OCI-LY3 (cell line): ENCODE measurements at regions not wholly inside any gene's neighbourhood (a gene's known extent, or its start where the extent isn't known, plus 50 kb on each side); places are given as distances from the start of the nearest gene placed in this dataset.

ENCODE experiments used
- H2AFZ ChIP-seq: fragments of 200-600, 300-600 bp; shearing (Covaris generic); 2 replicates; pipeline ENCODE4 v1.6.0; 2014; ENCODE audit warnings: antibody characterized with exemption, low read depth, low read length
- H3K27ac ChIP-seq: fragments of 200-600, 300-600 bp; sonication (generic); 2 replicates; pipeline ENCODE4 v1.5.1; 2014; ENCODE audit warnings: mild to moderate bottlenecking, low read length, moderate library complexity, mixed read lengths
- H3K27me3 ChIP-seq: fragments of 200-600, 300-600 bp; sonication (generic); 2 replicates; pipeline ENCODE4 v1.6.1; 2014; ENCODE audit warnings: low read depth, low read length, mixed read lengths
- H3K36me3 ChIP-seq: fragments of 200-600, 300-600 bp; sonication (generic); replicated peaks from 2 replicates; pipeline ENCODE3; 2014; ENCODE audit warnings: low read depth, low read length, mixed read lengths
- H3K4me1 ChIP-seq: fragments of 300-600, 200-600 bp; sonication (generic); 2 replicates; pipeline ENCODE4 v1.6.1; 2014; ENCODE audit warnings: low read length, mixed read lengths
- H3K4me2 ChIP-seq: fragments of 200-600, 300-600 bp; sonication (generic); 2 replicates; pipeline ENCODE4 v1.6.1; 2014; ENCODE audit warnings: low read length, mixed read lengths
- H3K4me3 ChIP-seq: fragments of 300-600, 200-600 bp; sonication (generic); 2 replicates; pipeline ENCODE4 v1.5.1; 2014; ENCODE audit warnings: antibody characterized with exemption, mild to moderate bottlenecking, low read length, moderate library complexity
- H3K79me2 ChIP-seq: fragments of 300-600, 200-600 bp; shearing (Covaris generic); 2 replicates; pipeline ENCODE4 v1.6.1; 2014; ENCODE audit warnings: mild to moderate bottlenecking, low read length, mixed read lengths
- H3K9ac ChIP-seq: fragments of 300-600, 200-600 bp; shearing (Covaris generic); 2 replicates; pipeline ENCODE4 v1.6.0; 2014; ENCODE audit warnings: mild to moderate bottlenecking, low read length, moderate library complexity
- H3K9me3 ChIP-seq: fragments of 200-600, 300-600 bp; shearing (Covaris generic); 2 replicates; pipeline ENCODE4 v1.6.1; 2014; ENCODE audit warnings: low read length, mixed read lengths; ENCODE audit not compliant: insufficient read depth
- H4K20me1 ChIP-seq: fragments of 200-600, 300-600 bp; sonication (generic); 2 replicates; pipeline ENCODE4 v1.6.1; 2016; ENCODE audit warnings: low read length, mixed read lengths; ENCODE audit not compliant: insufficient read depth
- EZH2phosphoT487 ChIP-seq: fragments of 200-600 bp; shearing (Covaris generic); IDR thresholded peaks from 2 replicates; pipeline ENCODE4 v1.6.1; 2018; ENCODE audit warnings: antibody characterized with exemption, mixed run types, low read depth
- TF ChIP-seq, protein P1 (sequence below): fragments of 200-600, 300-600 bp; sonication (generic); IDR thresholded peaks from 2 replicates; pipeline ENCODE4 v1.5.1; 2014; ENCODE audit warnings: antibody characterized with exemption, low read length, low read depth

GRCh38 chr14:71499018-71499417 is 433.2 kb upstream of the RGS6 start:
- Histone ChIP-seq H4K20me1 (no peaks in the 10 kb centered on the region), H3K36me3 (peaks cover 4% of the 10 kb centered on the region), H3K9ac (peak overlapping the region; percentile 74), H3K4me1 (peaks cover 41% of the 10 kb centered on the region), H2AFZ (no peak overlapping the region), H3K27ac (peak overlapping the region; percentile 97), H3K79me2 (peaks cover 26% of the 10 kb centered on the region; the same call in 1 of the 2 replicates), H3K27me3 (no peaks in the 10 kb centered on the region), H3K9me3 (no peaks in the 10 kb centered on the region), H3K4me2 (peak overlapping the region; percentile 84), H3K4me3 (peak overlapping the region; percentile 58)
- TF ChIP-seq EZH2phosphoT487 = no peak
- TF ChIP-seq, protein P1, sequence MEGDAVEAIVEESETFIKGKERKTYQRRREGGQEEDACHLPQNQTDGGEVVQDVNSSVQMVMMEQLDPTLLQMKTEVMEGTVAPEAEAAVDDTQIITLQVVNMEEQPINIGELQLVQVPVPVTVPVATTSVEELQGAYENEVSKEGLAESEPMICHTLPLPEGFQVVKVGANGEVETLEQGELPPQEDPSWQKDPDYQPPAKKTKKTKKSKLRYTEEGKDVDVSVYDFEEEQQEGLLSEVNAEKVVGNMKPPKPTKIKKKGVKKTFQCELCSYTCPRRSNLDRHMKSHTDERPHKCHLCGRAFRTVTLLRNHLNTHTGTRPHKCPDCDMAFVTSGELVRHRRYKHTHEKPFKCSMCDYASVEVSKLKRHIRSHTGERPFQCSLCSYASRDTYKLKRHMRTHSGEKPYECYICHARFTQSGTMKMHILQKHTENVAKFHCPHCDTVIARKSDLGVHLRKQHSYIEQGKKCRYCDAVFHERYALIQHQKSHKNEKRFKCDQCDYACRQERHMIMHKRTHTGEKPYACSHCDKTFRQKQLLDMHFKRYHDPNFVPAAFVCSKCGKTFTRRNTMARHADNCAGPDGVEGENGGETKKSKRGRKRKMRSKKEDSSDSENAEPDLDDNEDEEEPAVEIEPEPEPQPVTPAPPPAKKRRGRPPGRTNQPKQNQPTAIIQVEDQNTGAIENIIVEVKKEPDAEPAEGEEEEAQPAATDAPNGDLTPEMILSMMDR = no peak

GRCh38 chr14:71507681-71508080 is 424.5 kb upstream of the RGS6 start:
- no peak overlapping the region for H3K4me3 ChIP-seq
- H3K4me2 ChIP-seq = no peak overlapping the region
- no peaks in the 10 kb centered on the region for H3K27me3 ChIP-seq
- no peak overlapping the region for H3K9ac ChIP-seq
- H3K36me3 ChIP-seq = no peaks in the 10 kb centered on the region
- H2AFZ ChIP-seq = no peak overlapping the region
- TF ChIP-seq, protein P1 = no peak
- no peak for TF ChIP-seq EZH2phosphoT487
- H3K79me2 ChIP-seq = no peaks in the 10 kb centered on the region
- H3K9me3 ChIP-seq = no peaks in the 10 kb centered on the region
- H3K4me1 ChIP-seq = peaks cover 4% of the 10 kb centered on the region; the same call in 1 of the 2 replicates
- H3K27ac ChIP-seq = no peak overlapping the region
- H4K20me1 ChIP-seq = no peaks in the 10 kb centered on the region

DNA sequence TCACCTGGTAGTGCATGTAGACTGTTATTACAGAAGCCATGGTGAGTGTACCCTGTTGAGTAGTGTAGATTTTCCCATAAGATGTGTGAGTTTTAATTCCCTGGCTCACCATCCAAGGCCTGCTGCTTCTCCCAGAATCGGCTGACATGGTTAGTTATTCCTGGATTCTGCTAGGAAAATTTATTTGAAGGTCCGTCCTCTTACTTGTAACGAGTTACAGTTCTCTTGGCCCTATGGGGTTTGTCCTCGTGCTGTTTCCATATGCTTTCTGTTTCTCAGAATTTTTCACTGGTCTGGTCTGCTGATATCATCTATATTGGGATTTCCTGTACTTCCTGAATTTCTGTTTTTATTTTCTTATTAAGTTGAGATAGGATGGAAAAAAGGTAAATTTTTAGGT is 423.3 kb upstream of the RGS6 start:
- TF ChIP-seq EZH2phosphoT487 = no peak
- TF ChIP-seq, protein P1 = no peak
- no peaks in the 10 kb centered on the region for H3K9me3 ChIP-seq
- no peak overlapping the region for H3K4me2 ChIP-seq
- no peaks in the 10 kb centered on the region for H4K20me1 ChIP-seq
- H3K27ac ChIP-seq = no peak overlapping the region
- H3K4me3 ChIP-seq = no peak overlapping the region
- H3K36me3 ChIP-seq = peaks cover 4% of the 10 kb centered on the region
- no peak overlapping the region for H2AFZ ChIP-seq
- no peaks in the 10 kb centered on the region for H3K79me2 ChIP-seq
- H3K27me3 ChIP-seq = no peaks in the 10 kb centered on the region
- H3K4me1 ChIP-seq = peaks cover 4% of the 10 kb centered on the region; the same call in 1 of the 2 replicates
- H3K9ac ChIP-seq = no peak overlapping the region

DNA sequence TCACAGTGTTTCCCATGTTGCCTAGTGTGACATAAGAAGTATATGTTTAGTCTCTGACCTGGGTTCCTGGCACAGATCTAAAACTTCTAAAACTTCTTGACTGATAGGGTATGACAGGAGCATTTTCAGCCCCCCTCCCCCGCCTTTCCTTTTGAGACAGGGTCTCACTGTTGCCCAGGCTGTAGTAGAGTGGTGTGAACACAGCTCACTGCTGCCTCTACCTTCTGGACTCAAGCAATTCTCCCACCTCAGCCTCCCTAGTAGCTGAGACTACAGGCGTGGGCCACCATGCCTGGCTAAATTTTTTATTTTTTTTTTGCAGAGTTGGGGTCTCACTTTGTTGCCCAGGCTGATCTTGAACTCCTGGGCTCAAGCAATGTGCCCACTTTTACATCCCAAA is 421.1 kb upstream of the RGS6 start:
- Histone ChIP-seq H3K79me2 (no peaks in the 10 kb centered on the region), H3K27ac (no peak overlapping the region), H2AFZ (no peak overlapping the region), H3K9ac (no peak overlapping the region), H3K36me3 (peaks cover 4% of the 10 kb centered on the region), H3K4me2 (no peak overlapping the region), H3K4me1 (peaks cover 4% of the 10 kb centered on the region; the same call in 1 of the 2 replicates), H3K4me3 (no peak overlapping the region), H4K20me1 (no peaks in the 10 kb centered on the region), H3K9me3 (no peaks in the 10 kb centered on the region), H3K27me3 (no peaks in the 10 kb centered on the region)
- TF ChIP-seq, protein P1 = no peak
- TF ChIP-seq EZH2phosphoT487 = no peak
